Transverse colon (tissue), 3 donors: ENCODE measurements at regions not wholly inside any gene's neighbourhood (a gene's known extent, or its start where the extent isn't known, plus 50 kb on each side); places are given as distances from the start of the nearest gene placed in this dataset.

Source experiments
- CTCF ChIP-seq, 5 experiments: fragments of 200-600 bp in 3 of 5; fragments of 450-650 bp in 2 of 5; sonication (generic) in 3 of 5; IDR thresholded peaks; 1 replicate in 2 of 5; 2 replicates in 3 of 5; pipeline ENCODE4 v1.5.1; 2016 to 2017; ENCODE audit warnings: antibody characterized with exemption in 5 of 5, inconsistent platforms in 3 of 5, mild to moderate bottlenecking in 2 of 5, moderate library complexity in 1 of 5
- POLR2A ChIP-seq: fragments of 450-650 bp; IDR thresholded peaks from one replicate; pipeline ENCODE4 v1.6.1; 2016; ENCODE audit warnings: antibody characterized with exemption, mild to moderate bottlenecking, moderate library complexity

- TF ChIP-seq CTCF (IDR thresholded peaks at IDR 0.05) (no peak), POLR2A (no peak)
Measured at GRCh38 chr6:144854654-144855053, 569.5 kb downstream of the UTRN start.
